Upper lobe of right lung (tissue), 1 donor: ENCODE measurements at regions not wholly inside any gene's neighbourhood (a gene's known extent, or its start where the extent isn't known, plus 50 kb on each side); places are given as distances from the start of the nearest gene placed in this dataset.

Source experiments
- ATAC-seq: fragments of 200-7000 bp; cut with Tn5 transposase; one replicate; pipeline ENCODE4 v1.9.1; 2020; ENCODE audit warnings: mild to moderate bottlenecking, moderate library complexity
- DNase-seq: peaks from one replicate; pipeline ENCODE4 v3.0.0-alpha.2; 2020
- H3K27ac ChIP-seq: fragments of 200-600 bp; one replicate; pipeline ENCODE4 v1.8.0; 2022
- H3K27me3 ChIP-seq: fragments of 200-600 bp; one replicate; pipeline ENCODE4 v1.8.0; 2022; ENCODE audit warnings: mild to moderate bottlenecking
- H3K36me3 ChIP-seq: fragments of 200-600 bp; one replicate; pipeline ENCODE4 v1.8.0; 2022
- H3K4me1 ChIP-seq: fragments of 200-600 bp; one replicate; pipeline ENCODE4 v1.8.0; 2022
- H3K4me3 ChIP-seq: fragments of 200-600 bp; one replicate; pipeline ENCODE4 v1.8.0; 2022; ENCODE audit warnings: mild to moderate bottlenecking
- H3K9me3 ChIP-seq: fragments of 200-600 bp; one replicate; pipeline ENCODE4 v1.8.0; 2022
- CTCF ChIP-seq: fragments of 200-600 bp; IDR thresholded peaks from one replicate; pipeline ENCODE4 v1.8.0; 2022; ENCODE audit warnings: antibody characterized with exemption
- intact Hi-C: fragments of 100-400 bp; cut with DNase I; formaldehyde crosslinking; loops from one replicate; pipeline ENCODE4 v1.11.0; 2022
- donor health status: DM: no; HTN: yes; CAD: no; lungs with severe emphysema.

GRCh38 chr1:216892581-216893160, 169.4 kb upstream of the ESRRG start:
- no peak for DNase-seq
- H3K27me3 ChIP-seq: no peaks in the 10 kb centered on the region
- intact Hi-C loops: no loop called here
- no peak overlapping the region for H3K4me3 ChIP-seq
- no peaks in the 10 kb centered on the region for H3K36me3 ChIP-seq
- no peak overlapping the region for H3K27ac ChIP-seq
- H3K4me1 ChIP-seq: no peaks in the 10 kb centered on the region
- no peak for TF ChIP-seq CTCF
- ATAC-seq: no peak
- no peaks in the 10 kb centered on the region for H3K9me3 ChIP-seq

GRCh38 chr1:216890871-216891270, 167.6 kb upstream of the ESRRG start:
- TF ChIP-seq CTCF: no peak
- ATAC-seq: no peak
- no peak for DNase-seq
- H3K9me3 ChIP-seq: no peaks in the 10 kb centered on the region
- H3K27me3 ChIP-seq: no peaks in the 10 kb centered on the region
- no peaks in the 10 kb centered on the region for H3K36me3 ChIP-seq
- H3K27ac ChIP-seq: no peak overlapping the region
- intact Hi-C loops: no loop called here
- H3K4me1 ChIP-seq: no peaks in the 10 kb centered on the region
- H3K4me3 ChIP-seq: no peak overlapping the region

- Histone ChIP-seq H3K4me3 (no peak overlapping the region), H3K4me1 (no peaks in the 10 kb centered on the region), H3K27me3 (no peaks in the 10 kb centered on the region), H3K36me3 (no peaks in the 10 kb centered on the region), H3K27ac (no peak overlapping the region), H3K9me3 (no peaks in the 10 kb centered on the region)
- intact Hi-C loops: no loop called here
- no peak for DNase-seq
- ATAC-seq: no peak
- TF ChIP-seq CTCF: no peak
These were observed 165.5 kb upstream of the ESRRG start for GRCh38 chr1:216888731-216889130.

- no peaks in the 10 kb centered on the region for H3K36me3 ChIP-seq
- TF ChIP-seq CTCF: no peak
- intact Hi-C loops: no loop called here
- no peaks in the 10 kb centered on the region for H3K4me1 ChIP-seq
- H3K4me3 ChIP-seq: no peak overlapping the region
- H3K27me3 ChIP-seq: no peaks in the 10 kb centered on the region
- no peak overlapping the region for H3K27ac ChIP-seq
- DNase-seq (no peak), ATAC-seq (no peak)
- H3K9me3 ChIP-seq: no peaks in the 10 kb centered on the region
These were observed 163.8 kb upstream of the ESRRG start for GRCh38 chr1:216887032-216887431.

GRCh38 chr1:216884614-216885229, 161.5 kb upstream of the ESRRG start:
- no peaks in the 10 kb centered on the region for H3K4me1 ChIP-seq
- no peak overlapping the region for H3K27ac ChIP-seq
- DNase-seq: no peak
- H3K9me3 ChIP-seq: no peaks in the 10 kb centered on the region
- no peak overlapping the region for H3K4me3 ChIP-seq
- ATAC-seq: no peak
- H3K27me3 ChIP-seq: no peaks in the 10 kb centered on the region
- intact Hi-C loops: no loop called here
- no peaks in the 10 kb centered on the region for H3K36me3 ChIP-seq
- no peak for TF ChIP-seq CTCF

- ATAC-seq (no peak), DNase-seq (no peak)
- Histone ChIP-seq H3K27ac (no peak overlapping the region), H3K36me3 (no peaks in the 10 kb centered on the region), H3K9me3 (no peaks in the 10 kb centered on the region), H3K4me3 (no peak overlapping the region), H3K27me3 (no peaks in the 10 kb centered on the region), H3K4me1 (no peaks in the 10 kb centered on the region)
- intact Hi-C loops: no loop called here
- TF ChIP-seq CTCF: no peak
These were observed 160.3 kb upstream of the ESRRG start for GRCh38 chr1:216883518-216883917.
